ENCODE measurements at regions not wholly inside any gene's neighbourhood (a gene's known extent, or its start where the extent isn't known, plus 50 kb on each side); places are given as distances from the start of the nearest gene placed in this dataset.

DNA sequence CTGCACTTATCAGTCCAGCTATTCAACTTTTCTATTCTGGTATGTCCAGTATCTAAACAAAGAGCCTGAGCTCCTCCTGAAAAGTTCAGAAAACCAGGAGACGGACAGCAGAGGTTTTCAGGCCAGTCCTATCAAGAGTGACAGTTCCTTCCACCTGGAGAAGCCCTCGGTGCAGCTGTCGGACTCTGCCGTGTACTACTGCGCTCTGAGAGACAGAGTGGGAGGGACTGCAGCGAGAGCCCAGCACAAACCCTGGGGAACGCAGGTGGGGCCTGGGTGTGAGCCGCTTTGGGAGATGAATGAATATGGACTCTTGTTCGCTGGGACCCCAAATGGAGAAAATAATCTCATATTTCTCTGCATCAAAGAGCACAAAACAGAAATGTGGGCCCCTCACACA, 329.8 kb upstream of the OR4E1 start:
- Mint-ChIP-seq H3K9me3 (ENCODE audit: insufficient read depth) (no peaks in the 10 kb centered on the region), H3K27me3 (peaks cover 18% of the 10 kb centered on the region), H3K27ac (no peak overlapping the region), H3K4me3 (no peak overlapping the region), H3K4me1 (no peaks in the 10 kb centered on the region)
- Histone ChIP-seq H3K36me3 (replicated peaks in 1 of 2; ENCODE audit: control extremely low read depth in 1 of 2, control insufficient read depth in 1 of 2, extremely low read depth in 1 of 2, insufficient read depth in 2 of 2, low read length in 1 of 2) (no peaks in the 10 kb centered on the region), H3K4me1 (ENCODE audit: control insufficient read depth in 2 of 2, insufficient read depth in 2 of 2, low read length in 2 of 2) (no peaks in the 10 kb centered on the region), H3K9me3 (ENCODE audit: control extremely low read depth in 1 of 3, control insufficient read depth in 2 of 3, insufficient read depth in 1 of 3, low read length in 2 of 3) (no peaks in the 10 kb centered on the region), H2AFZ (ENCODE audit: insufficient read depth, low read depth, low read length, poor library complexity, severe bottlenecking) (no peak overlapping the region), H3K27ac (ENCODE audit: low read length in 2 of 2) (no peak overlapping the region), H3K27me3 (replicated peaks in 1 of 4; ENCODE audit: control extremely low read depth in 1 of 4, control insufficient read depth in 3 of 4, insufficient read depth in 4 of 4, low read length in 3 of 4) (peaks cover 0 to 3% (median 1%) of the 10 kb centered on the region in 4 experiments), H4K20me1 (ENCODE audit: control insufficient read depth, insufficient read depth, low read length, poor library complexity, severe bottlenecking) (no peaks in the 10 kb centered on the region), H3K4me2 (replicated peaks; ENCODE audit: low read depth, low read length, poor library complexity, severe bottlenecking) (no peak overlapping the region), H3K4me3 (ENCODE audit: control extremely low read depth in 1 of 5, extremely low read depth in 1 of 5, insufficient read depth in 1 of 5, low read depth in 2 of 5, low read length in 4 of 5) (no peak overlapping the region), H3K79me2 (ENCODE audit: control insufficient read depth, insufficient read depth, low read length) (no peaks in the 10 kb centered on the region), H3K9ac (ENCODE audit: low read length) (no peak overlapping the region)
- CTCF ChIA-PET: interaction anchor here (1.2 to 2.0 kb wide), 2 partner anchors 18 to 25 kb away, joined by 4 read pairs; no protein-coding TSS in a partner anchor
- 96% methylated on average over 4 of the region's 9 CpGs for WGBS (ENCODE audit: insufficient coverage)
- ATAC-seq (ENCODE audit: low read depth) (no peak), DNase-seq (no peak)
- POLR2A ChIA-PET: no interaction called here
- TF ChIP-seq, protein P1, sequence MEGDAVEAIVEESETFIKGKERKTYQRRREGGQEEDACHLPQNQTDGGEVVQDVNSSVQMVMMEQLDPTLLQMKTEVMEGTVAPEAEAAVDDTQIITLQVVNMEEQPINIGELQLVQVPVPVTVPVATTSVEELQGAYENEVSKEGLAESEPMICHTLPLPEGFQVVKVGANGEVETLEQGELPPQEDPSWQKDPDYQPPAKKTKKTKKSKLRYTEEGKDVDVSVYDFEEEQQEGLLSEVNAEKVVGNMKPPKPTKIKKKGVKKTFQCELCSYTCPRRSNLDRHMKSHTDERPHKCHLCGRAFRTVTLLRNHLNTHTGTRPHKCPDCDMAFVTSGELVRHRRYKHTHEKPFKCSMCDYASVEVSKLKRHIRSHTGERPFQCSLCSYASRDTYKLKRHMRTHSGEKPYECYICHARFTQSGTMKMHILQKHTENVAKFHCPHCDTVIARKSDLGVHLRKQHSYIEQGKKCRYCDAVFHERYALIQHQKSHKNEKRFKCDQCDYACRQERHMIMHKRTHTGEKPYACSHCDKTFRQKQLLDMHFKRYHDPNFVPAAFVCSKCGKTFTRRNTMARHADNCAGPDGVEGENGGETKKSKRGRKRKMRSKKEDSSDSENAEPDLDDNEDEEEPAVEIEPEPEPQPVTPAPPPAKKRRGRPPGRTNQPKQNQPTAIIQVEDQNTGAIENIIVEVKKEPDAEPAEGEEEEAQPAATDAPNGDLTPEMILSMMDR (IDR thresholded peaks at IDR 0.05): no peak
- TF ChIP-seq EZH2 (IDR thresholded peaks at IDR 0.05; ENCODE audit: borderline replicate concordance, insufficient read depth, low read depth, low read length, poor library complexity, severe bottlenecking): no peak
- intact Hi-C loops (cut with micrococcal nuclease): no loop called here

DNA sequence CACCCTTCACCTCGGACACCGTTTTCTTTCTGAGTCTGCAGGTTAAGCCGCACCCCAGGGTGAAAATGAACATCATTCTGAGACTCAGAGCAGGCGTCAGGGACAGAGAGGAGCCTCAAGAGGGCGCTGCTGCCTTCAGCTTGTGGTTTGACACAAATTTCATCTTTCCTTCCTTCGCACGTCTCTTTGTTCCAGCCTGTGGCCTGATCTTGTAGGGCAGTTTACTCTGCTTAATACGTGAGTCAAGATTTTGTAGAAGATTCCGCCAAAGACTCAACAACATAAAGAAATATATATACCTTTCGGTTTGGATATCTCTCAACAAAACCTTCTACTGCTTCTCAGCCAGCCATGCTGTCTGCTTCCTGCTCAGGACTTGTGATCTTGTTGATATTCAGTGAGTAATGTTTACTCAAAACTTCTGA, 329.3 kb upstream of the OR4E1 start:
- POLR2A ChIA-PET: no interaction called here
- 42% methylated on average over 5 of the region's 10 CpGs for WGBS (ENCODE audit: insufficient coverage)

More for the DNA sequence above, 329.3 kb upstream of the OR4E1 start:
- TF ChIP-seq EZH2 (IDR thresholded peaks at IDR 0.05; ENCODE audit: borderline replicate concordance, insufficient read depth, low read depth, low read length, poor library complexity, severe bottlenecking): no peak
- TF ChIP-seq, protein P1 (IDR thresholded peaks at IDR 0.05): peak; percentile 40
- H3K4me3 Mint-ChIP-seq: no peak overlapping the region
- no peak overlapping the region for H3K27ac Mint-ChIP-seq
- Histone ChIP-seq H3K36me3 (replicated peaks in 1 of 2; ENCODE audit: control extremely low read depth in 1 of 2, control insufficient read depth in 1 of 2, extremely low read depth in 1 of 2, insufficient read depth in 2 of 2, low read length in 1 of 2) (no peaks in the 10 kb centered on the region), H3K79me2 (ENCODE audit: control insufficient read depth, insufficient read depth, low read length) (no peaks in the 10 kb centered on the region), H3K27me3 (replicated peaks in 1 of 4; ENCODE audit: control extremely low read depth in 1 of 4, control insufficient read depth in 3 of 4, insufficient read depth in 4 of 4, low read length in 3 of 4) (peaks cover 0 to 3% (median 1%) of the 10 kb centered on the region in 4 experiments), H2AFZ (ENCODE audit: insufficient read depth, low read depth, low read length, poor library complexity, severe bottlenecking) (no peak overlapping the region), H4K20me1 (ENCODE audit: control insufficient read depth, insufficient read depth, low read length, poor library complexity, severe bottlenecking) (no peaks in the 10 kb centered on the region), H3K9me3 (ENCODE audit: control extremely low read depth in 1 of 3, control insufficient read depth in 2 of 3, insufficient read depth in 1 of 3, low read length in 2 of 3) (no peaks in the 10 kb centered on the region), H3K4me1 (ENCODE audit: control insufficient read depth in 2 of 2, insufficient read depth in 2 of 2, low read length in 2 of 2) (no peaks in the 10 kb centered on the region), H3K4me2 (replicated peaks; ENCODE audit: low read depth, low read length, poor library complexity, severe bottlenecking) (no peak overlapping the region), H3K4me3 (ENCODE audit: control extremely low read depth in 1 of 5, extremely low read depth in 1 of 5, insufficient read depth in 1 of 5, low read depth in 2 of 5, low read length in 4 of 5) (no peak overlapping the region), H3K27ac (ENCODE audit: low read length in 2 of 2) (no peak overlapping the region), H3K9ac (ENCODE audit: low read length) (no peak overlapping the region)
- peaks cover 22% of the 10 kb centered on the region for H3K27me3 Mint-ChIP-seq
- H3K4me1 Mint-ChIP-seq: no peaks in the 10 kb centered on the region
- ATAC-seq (ENCODE audit: low read depth) (no peak), DNase-seq (no peak)
- CTCF ChIA-PET: interaction anchor here (1.2 to 2.0 kb wide), 2 partner anchors 17 to 24 kb away, joined by 4 read pairs; no protein-coding TSS in a partner anchor
- intact Hi-C loops (cut with micrococcal nuclease): no loop called here
- no peaks in the 10 kb centered on the region for H3K9me3 Mint-ChIP-seq (ENCODE audit: insufficient read depth)
